H1 (cell line): ENCODE measurements at regions not wholly inside any gene's neighbourhood (a gene's known extent, or its start where the extent isn't known, plus 50 kb on each side); places are given as distances from the start of the nearest gene placed in this dataset.

Source experiments
- MAX ChIP-seq: IDR thresholded peaks from 2 replicates; pipeline ENCODE4 v1.6.1; 2012; ENCODE audit warnings: inconsistent platforms

GRCh38 chr12:14135996-14136395 is 154.6 kb upstream of the GRIN2B start (continued):
- no peak for TF ChIP-seq MAX
